Kidney capillary endothelial cell (primary cell): ENCODE measurements at regions not wholly inside any gene's neighbourhood (a gene's known extent, or its start where the extent isn't known, plus 50 kb on each side); places are given as distances from the start of the nearest gene placed in this dataset.
"Not testable (repeated sequence)": the region's sequence is repeated elsewhere in the genome, so short reads cannot be mapped to it uniquely, and the experiment has no call there.

Experiments used
- DNase-seq: peaks from one replicate; pipeline ENCODE4 v3.0.0-alpha.2; 2018; ENCODE audit warnings: low spot score

GRCh38 chr10:34907743-34908430 lies 92.8 kb upstream of the PARD3 start:
- DNase-seq: no peak

GRCh38 chr10:34906067-34906965 lies 91.2 kb upstream of the PARD3 start:
- DNase-seq: no peak

- no peak for DNase-seq
Observed at GRCh38 chr10:34905200-34905927, 90.3 kb upstream of the PARD3 start.

GRCh38 chr10:34904191-34904590 lies 89.1 kb upstream of the PARD3 start:
- no peak for DNase-seq

GRCh38 chr10:34899161-34899560 lies 84.1 kb upstream of the PARD3 start:
- DNase-seq: no peak

GRCh38 chr10:34895977-34896376 lies 80.9 kb upstream of the PARD3 start:
- no peak for DNase-seq

- not testable (repeated sequence) for DNase-seq
Observed at GRCh38 chr10:34895046-34895445, 80.0 kb upstream of the PARD3 start.

GRCh38 chr10:34892521-34892920 lies 77.4 kb upstream of the PARD3 start:
- DNase-seq: not testable (repeated sequence)

GRCh38 chr10:34890939-34891338 lies 75.8 kb upstream of the PARD3 start:
- no peak for DNase-seq

- no peak for DNase-seq
Observed at GRCh38 chr10:34889004-34889869, 74.1 kb upstream of the PARD3 start.

GRCh38 chr10:34886906-34887642 lies 72.0 kb upstream of the PARD3 start:
- DNase-seq: no peak

- no peak for DNase-seq
Observed at GRCh38 chr10:34885898-34886297, 70.8 kb upstream of the PARD3 start.

GRCh38 chr10:34885011-34885410 lies 69.9 kb upstream of the PARD3 start:
- no peak for DNase-seq

GRCh38 chr10:34884272-34884952 lies 69.3 kb upstream of the PARD3 start:
- DNase-seq: no peak

- DNase-seq: no peak
Observed at GRCh38 chr10:34880817-34881216, 65.7 kb upstream of the PARD3 start.

- DNase-seq: not testable (repeated sequence)
Observed at GRCh38 chr10:34878651-34879050, 63.6 kb upstream of the PARD3 start.

- no peak for DNase-seq
Observed at GRCh38 chr10:34875061-34875460, 60.0 kb upstream of the PARD3 start.

GRCh38 chr10:34872820-34873219 lies 57.7 kb upstream of the PARD3 start:
- no peak for DNase-seq

- DNase-seq: no peak
Observed at GRCh38 chr10:34869135-34869836, 54.2 kb upstream of the PARD3 start.

GRCh38 chr10:34868589-34868988 lies 53.5 kb upstream of the PARD3 start:
- DNase-seq: no peak
